Astrocyte (in vitro differentiated cells and primary cell): ENCODE measurements at regions not wholly inside any gene's neighbourhood (a gene's known extent, or its start where the extent isn't known, plus 50 kb on each side); places are given as distances from the start of the nearest gene placed in this dataset.
"Not testable (repeated sequence)": the region's sequence is repeated elsewhere in the genome, so short reads cannot be mapped to it uniquely, and the experiment has no call there.

Source experiments
- DNase-seq: peaks from one replicate; pipeline ENCODE4 v3.0.0-alpha.2; 2010; ENCODE audit warnings: low read depth
- FAIRE-seq: peaks from 2 replicates; lab custom pipeline; 2011; peaks lifted over from hg19 to GRCh38; lab: Jason Lieb, UNC
- H2AFZ ChIP-seq: 2 replicates; pipeline ENCODE4 v1.6.0; 2012; ENCODE audit warnings: low read depth, low read length, inconsistent platforms
- H3K27ac ChIP-seq: 2 replicates; pipeline ENCODE4 v1.5.1; 2011; ENCODE audit warnings: low read depth, low read length, inconsistent platforms
- H3K27me3 ChIP-seq: 2 replicates; pipeline ENCODE4 v1.6.0; 2011; ENCODE audit warnings: low read length, inconsistent platforms; ENCODE audit not compliant: insufficient read depth
- H3K36me3 ChIP-seq: 2 replicates; pipeline ENCODE4 v1.5.1; 2011; ENCODE audit warnings: low read length, inconsistent platforms; ENCODE audit not compliant: insufficient read depth
- H3K4me1 ChIP-seq: 2 replicates; pipeline ENCODE4 v1.5.1; 2011; ENCODE audit warnings: low read length, inconsistent platforms; ENCODE audit not compliant: insufficient read depth
- H3K4me2 ChIP-seq: 2 replicates; pipeline ENCODE4 v1.6.0; 2012; ENCODE audit warnings: low read length, inconsistent platforms
- H3K4me3 ChIP-seq: 2 replicates; pipeline ENCODE4 v1.5.1; 2011; ENCODE audit warnings: low read depth, mild to moderate bottlenecking, low read length, inconsistent platforms; ENCODE audit not compliant: insufficient read depth
- H3K79me2 ChIP-seq: 2 replicates; pipeline ENCODE4 v1.6.0; 2012; ENCODE audit warnings: mild to moderate bottlenecking, low read length, inconsistent platforms; ENCODE audit not compliant: insufficient read depth
- H3K9ac ChIP-seq: 2 replicates; pipeline ENCODE4 v1.6.0; 2012; ENCODE audit warnings: mild to moderate bottlenecking, low read length, inconsistent platforms
- H3K9me3 ChIP-seq: 2 replicates; pipeline ENCODE4 v1.5.1; 2012; ENCODE audit warnings: low read depth, mild to moderate bottlenecking, low read length, inconsistent platforms; ENCODE audit not compliant: insufficient read depth
- H4K20me1 ChIP-seq: 2 replicates; pipeline ENCODE4 v1.6.0; 2012; ENCODE audit warnings: low read length, inconsistent platforms; ENCODE audit not compliant: insufficient read depth
- H3K27ac Mint-ChIP-seq: one replicate; pipeline ENCODE4 v1.8.0; 2021; ENCODE audit warnings: mild to moderate bottlenecking, mixed read lengths; ENCODE audit not compliant: unreplicated experiment
- H3K27me3 Mint-ChIP-seq: one replicate; pipeline ENCODE4 v1.8.0; 2021; ENCODE audit warnings: low read depth, mixed read lengths; ENCODE audit not compliant: unreplicated experiment
- H3K36me3 Mint-ChIP-seq: one replicate; pipeline ENCODE4 v1.8.0; 2021; ENCODE audit warnings: low read depth, mixed read lengths; ENCODE audit not compliant: unreplicated experiment
- H3K4me1 Mint-ChIP-seq: one replicate; pipeline ENCODE4 v1.8.0; 2021; ENCODE audit warnings: low read depth, mixed read lengths; ENCODE audit not compliant: unreplicated experiment
- H3K4me3 Mint-ChIP-seq: one replicate; pipeline ENCODE4 v1.8.0; 2021; ENCODE audit warnings: mild to moderate bottlenecking, moderate library complexity, mixed read lengths; ENCODE audit not compliant: unreplicated experiment
- H3K9me3 Mint-ChIP-seq: one replicate; pipeline ENCODE4 v1.8.0; 2021; ENCODE audit warnings: mild to moderate bottlenecking, mixed read lengths; ENCODE audit not compliant: unreplicated experiment
- CTCF ChIP-seq: IDR thresholded peaks from 2 replicates; pipeline ENCODE4 v1.5.1; 2011; ENCODE audit warnings: low read depth, mild to moderate bottlenecking, inconsistent platforms, low read length, moderate library complexity; ENCODE audit not compliant: insufficient read depth
- EZH2 ChIP-seq: IDR thresholded peaks from 2 replicates; pipeline ENCODE4 v1.6.1; 2012; ENCODE audit warnings: mild to moderate bottlenecking, low read length, inconsistent platforms; ENCODE audit not compliant: insufficient read depth

- no peak overlapping the region for H3K9ac ChIP-seq
- FAIRE-seq (no peak), DNase-seq (peak; percentile 80)
- H3K27me3 ChIP-seq, result no peaks in the 10 kb centered on the region
- no peak overlapping the region for H3K4me2 ChIP-seq
- Mint-ChIP-seq H3K36me3 (no peaks in the 10 kb centered on the region), H3K4me1 (no peaks in the 10 kb centered on the region), H3K27ac (no peak overlapping the region), H3K27me3 (no peaks in the 10 kb centered on the region), H3K4me3 (no peak overlapping the region), H3K9me3 (no peaks in the 10 kb centered on the region)
- H3K4me3 ChIP-seq, result no peak overlapping the region
- H3K4me1 ChIP-seq, result no peaks in the 10 kb centered on the region
- no peaks in the 10 kb centered on the region for H3K9me3 ChIP-seq
- H2AFZ ChIP-seq, result no peak overlapping the region
- H3K36me3 ChIP-seq, result no peaks in the 10 kb centered on the region
- no peaks in the 10 kb centered on the region for H3K79me2 ChIP-seq
- H3K27ac ChIP-seq, result no peak overlapping the region
- TF ChIP-seq EZH2 (no peak), CTCF (no peak)
- H4K20me1 ChIP-seq, result no peaks in the 10 kb centered on the region
These were observed 122.7 kb upstream of the FAR2 start for GRCh38 chr12:29026419-29026818.

GRCh38 chr12:29029484-29029883 is 119.6 kb upstream of the FAR2 start:
- FAIRE-seq, H3K79me2 ChIP-seq, H3K36me3 ChIP-seq, H3K36me3 Mint-ChIP-seq, H3K27ac Mint-ChIP-seq, H3K4me3 Mint-ChIP-seq, H3K4me1 Mint-ChIP-seq, H2AFZ ChIP-seq, H3K27ac ChIP-seq, H3K9me3 Mint-ChIP-seq, H3K4me1 ChIP-seq, H4K20me1 ChIP-seq, H3K27me3 Mint-ChIP-seq, H3K4me2 ChIP-seq, DNase-seq, H3K4me3 ChIP-seq, H3K9me3 ChIP-seq, H3K9ac ChIP-seq, H3K27me3 ChIP-seq: not testable (repeated sequence)

- no peak overlapping the region for H3K27ac ChIP-seq
These were observed 119.1 kb upstream of the FAR2 start for GRCh38 chr12:29030006-29030405.

More at GRCh38 chr12:29030006-29030405, 119.1 kb upstream of the FAR2 start:
- DNase-seq (no peak), FAIRE-seq (no peak)
- H4K20me1 ChIP-seq, result no peaks in the 10 kb centered on the region
- Mint-ChIP-seq H3K4me1 (no peaks in the 10 kb centered on the region), H3K27me3 (no peaks in the 10 kb centered on the region), H3K27ac (no peak overlapping the region), H3K36me3 (no peaks in the 10 kb centered on the region), H3K9me3 (no peaks in the 10 kb centered on the region), H3K4me3 (no peak overlapping the region)
- no peaks in the 10 kb centered on the region for H3K4me1 ChIP-seq
- no peak overlapping the region for H3K4me3 ChIP-seq
- TF ChIP-seq CTCF, result no peak
- no peak for TF ChIP-seq EZH2
- H3K27me3 ChIP-seq, result peaks cover 3% of the 10 kb centered on the region
- H3K4me2 ChIP-seq, result no peak overlapping the region
- no peak overlapping the region for H3K9ac ChIP-seq
- no peaks in the 10 kb centered on the region for H3K79me2 ChIP-seq
- H3K36me3 ChIP-seq, result no peaks in the 10 kb centered on the region
- H2AFZ ChIP-seq, result no peak overlapping the region
- H3K9me3 ChIP-seq, result no peaks in the 10 kb centered on the region
